NB4 (cell line): ENCODE measurements at regions not wholly inside any gene's neighbourhood (a gene's known extent, or its start where the extent isn't known, plus 50 kb on each side); places are given as distances from the start of the nearest gene placed in this dataset.

ENCODE experiments used
- DNase-seq: peaks from one replicate; pipeline ENCODE4 v3.0.0; 2010; ENCODE audit warnings: low read depth
- H3K4me3 ChIP-seq: one replicate; pipeline ENCODE4 v1.5.1; 2011; ENCODE audit warnings: mild to moderate bottlenecking, low read depth, low read length, moderate library complexity
- CTCF ChIP-seq: IDR thresholded peaks from one replicate; pipeline ENCODE4 v1.5.1; 2012; ENCODE audit warnings: low read depth, low read length
- MAX ChIP-seq: IDR thresholded peaks from 2 replicates; pipeline ENCODE4 v1.6.1; 2011; ENCODE audit warnings: low read depth, low read length
- MYC ChIP-seq: IDR thresholded peaks from 2 replicates; pipeline ENCODE4 v1.6.1; 2011; ENCODE audit warnings: low read depth, low read length
- POLR2A ChIP-seq: IDR thresholded peaks from 2 replicates; pipeline ENCODE4 v1.6.1; 2011; ENCODE audit warnings: mild to moderate bottlenecking; ENCODE audit not compliant: insufficient read length; ENCODE audit errors: extremely low read depth

DNA sequence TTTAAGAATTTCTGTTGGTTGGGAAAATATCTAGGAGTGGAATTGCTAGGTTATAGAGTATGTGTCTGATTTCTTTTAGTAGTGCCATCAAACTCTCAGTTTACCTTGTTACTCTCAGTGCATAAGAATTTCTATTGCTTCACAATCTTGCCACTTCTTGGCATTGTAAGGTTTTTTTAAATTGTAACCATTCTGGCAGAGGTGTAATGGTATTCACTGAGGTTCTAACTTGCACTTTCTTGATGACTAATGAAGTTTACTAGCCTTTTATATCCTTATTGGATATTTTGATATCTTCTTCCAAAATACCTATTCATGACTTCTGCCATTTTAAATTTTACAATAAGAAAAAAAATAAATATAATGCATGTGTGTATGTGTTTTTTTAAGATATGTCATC is 478.0 kb downstream of the NAV3 start:
- TF ChIP-seq MYC, result no peak
- TF ChIP-seq CTCF, result no peak
- no peak overlapping the region for H3K4me3 ChIP-seq
- no peak for DNase-seq

DNA sequence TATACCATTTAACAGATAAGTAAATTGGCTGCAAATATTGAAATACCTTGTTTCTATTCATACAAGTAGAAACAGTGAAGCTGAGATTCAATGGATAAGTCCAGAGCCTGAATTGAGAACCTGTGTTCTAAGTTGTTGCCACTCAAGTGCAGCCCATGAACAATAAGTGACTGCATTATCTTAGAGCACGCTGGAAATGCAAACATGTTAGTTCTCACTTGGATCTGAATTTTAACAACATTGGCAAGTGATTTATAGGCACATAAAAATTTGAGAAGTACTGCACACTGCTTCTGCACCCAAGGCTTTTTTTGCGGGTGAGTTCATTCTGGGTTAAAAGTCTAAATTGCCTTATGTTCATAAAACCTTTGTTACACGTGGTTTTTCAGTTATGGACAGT is 484.3 kb downstream of the NAV3 start:
- no peak overlapping the region for H3K4me3 ChIP-seq
- DNase-seq, result no peak
- no peak for TF ChIP-seq MAX
- TF ChIP-seq CTCF, result no peak
- TF ChIP-seq MYC, result no peak

GRCh38 chr12:78316136-78316535 is 485.4 kb downstream of the NAV3 start:
- no peak for DNase-seq
- TF ChIP-seq MYC (no peak), CTCF (no peak), POLR2A (no peak), MAX (no peak)
- no peak overlapping the region for H3K4me3 ChIP-seq

DNA sequence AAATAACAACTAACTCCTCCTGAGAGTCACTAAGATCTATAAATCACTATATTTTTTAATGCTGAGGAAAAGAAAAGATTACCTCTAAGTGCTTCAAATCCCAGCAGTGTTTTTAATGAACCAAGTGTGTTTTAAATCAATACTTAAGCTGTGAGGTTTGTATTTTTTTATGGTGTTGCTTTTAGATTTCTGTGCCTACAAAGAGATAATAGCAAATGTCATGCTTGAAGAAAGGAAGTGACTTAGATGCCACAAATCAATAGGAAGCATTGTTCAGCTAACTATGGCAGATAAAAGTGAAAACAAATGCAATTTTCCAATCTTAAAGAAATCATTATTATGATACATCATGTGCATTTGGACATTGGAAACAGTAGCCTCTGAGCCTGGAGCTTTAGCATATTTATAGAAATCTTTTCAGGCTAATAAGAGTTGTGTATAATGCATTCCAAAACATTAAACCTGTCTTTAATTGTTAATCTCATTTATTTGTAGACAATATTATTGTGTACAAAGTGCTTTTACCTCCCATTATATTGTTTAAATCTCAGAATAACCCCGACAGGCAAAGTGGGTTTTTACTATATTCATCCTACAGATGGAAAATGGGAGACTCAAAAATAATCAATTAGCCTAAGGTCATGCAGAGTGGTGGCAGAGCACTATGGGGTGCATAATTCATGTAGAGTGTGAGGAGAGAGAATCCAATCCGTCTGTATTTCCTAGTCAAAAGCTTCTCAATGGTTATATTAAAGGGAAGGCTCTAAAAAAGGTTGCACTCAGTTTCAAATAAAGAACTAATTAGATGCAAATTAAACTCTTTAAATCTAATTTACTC is 486.2 kb downstream of the NAV3 start:
- H3K4me3 ChIP-seq, result no peak overlapping the region
- no peak for TF ChIP-seq POLR2A
- no peak for TF ChIP-seq MYC
- TF ChIP-seq MAX, result no peak
- TF ChIP-seq CTCF, result no peak
- DNase-seq, result no peak

GRCh38 chr12:78321696-78322095 is 491.0 kb downstream of the NAV3 start:
- no peak for DNase-seq
- TF ChIP-seq MYC (no peak), MAX (no peak), POLR2A (no peak), CTCF (no peak)
- H3K4me3 ChIP-seq, result no peak overlapping the region

DNA sequence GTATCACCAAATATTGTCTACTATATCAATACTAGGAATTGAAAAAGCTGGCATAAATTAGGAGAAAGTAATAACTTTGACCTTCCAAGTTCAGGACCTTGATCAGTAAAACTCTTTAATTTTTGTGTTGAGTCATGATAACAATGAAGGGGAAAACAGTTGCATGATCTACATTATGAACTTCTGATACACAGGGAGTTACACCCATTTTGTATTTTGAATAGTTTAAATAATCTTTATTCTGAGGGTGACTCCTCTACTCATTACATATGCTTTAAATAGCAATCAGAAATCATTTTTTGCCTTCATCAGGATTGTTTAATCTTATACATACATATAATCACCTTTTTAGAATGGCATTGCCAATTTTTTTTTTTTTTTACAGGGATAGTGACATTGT is 492.5 kb downstream of the NAV3 start:
- no peak for DNase-seq
- no peak overlapping the region for H3K4me3 ChIP-seq
- TF ChIP-seq POLR2A (no peak), MAX (no peak), CTCF (no peak), MYC (no peak)
